ENCODE measurements at regions not wholly inside any gene's neighbourhood (a gene's known extent, or its start where the extent isn't known, plus 50 kb on each side); places are given as distances from the start of the nearest gene placed in this dataset.

- ChIA-PET CTCF (no interaction called here), POLR2A (interaction anchor here (0.5 kb wide), 1 partner anchor 140 kb away, joined by 4 read pairs; no protein-coding TSS in a partner anchor)
- no peak for TF ChIP-seq REST (IDR thresholded peaks at IDR 0.05; ENCODE audit: insufficient read depth in 1 of 2, low read depth in 2 of 2, low read length in 1 of 2)
- TF ChIP-seq POLR2AphosphoS5 (IDR thresholded peaks at IDR 0.05; ENCODE audit: low read depth, low read length), result no peak
- TF ChIP-seq TCF7L2 (IDR thresholded peaks at IDR 0.05; ENCODE audit: low read depth, low read length), result no peak
- no peak for TF ChIP-seq SIN3A (IDR thresholded peaks at IDR 0.05; ENCODE audit: borderline replicate concordance, insufficient read depth, low read depth, low read length)
- no peak; the same call in 1 of the 2 replicates for TF ChIP-seq CTCF (IDR thresholded peaks at IDR 0.05)
- no TSS peak for BruUV-seq (replicated peaks)
- Histone ChIP-seq H3K9me3 (ENCODE audit: control insufficient read depth, insufficient read depth, low read depth, low read length) (no peaks in the 10 kb centered on the region), H3K27me3 (ENCODE audit: control insufficient read depth, insufficient read depth, low read length) (no peaks in the 10 kb centered on the region), H3K27ac (ENCODE audit: low read length) (no peak overlapping the region), H3K4me3 (ENCODE audit: low read depth in 2 of 2, low read length in 2 of 2) (no peak overlapping the region), H3K4me1 (ENCODE audit: control insufficient read depth, insufficient read depth, low read length) (no peaks in the 10 kb centered on the region), H3K36me3 (ENCODE audit: control insufficient read depth, insufficient read depth, low read length) (no peaks in the 10 kb centered on the region)
- ATAC-seq, result no peak
- no peak for DNase-seq (ENCODE audit: low read depth, low spot score)
- intact Hi-C loops (cut with micrococcal nuclease; ENCODE audit: unreplicated experiment) (no loop called here), in situ Hi-C loops (cut with HindIII; ENCODE audit: low pct_unique_long_range_greater_than_20kb, low sequenced_read_pairs) (no loop called here)
These were observed 87.4 kb downstream of the RPRM start for GRCh38 chr2:153391131-153391530.

- no peaks in the 10 kb centered on the region for H3K27me3 ChIP-seq (ENCODE audit: control insufficient read depth, insufficient read depth, low read length)
- no peak for ATAC-seq
- TF ChIP-seq SIN3A (IDR thresholded peaks at IDR 0.05; ENCODE audit: borderline replicate concordance, insufficient read depth, low read depth, low read length) (no peak), TCF7L2 (IDR thresholded peaks at IDR 0.05; ENCODE audit: low read depth, low read length) (no peak), REST (IDR thresholded peaks at IDR 0.05; ENCODE audit: insufficient read depth in 1 of 2, low read depth in 2 of 2, low read length in 1 of 2) (no peak), POLR2AphosphoS5 (IDR thresholded peaks at IDR 0.05; ENCODE audit: low read depth, low read length) (no peak), CTCF (IDR thresholded peaks at IDR 0.05) (no peak)
- DNase-seq (ENCODE audit: low read depth, low spot score), result no peak
- H3K27ac ChIP-seq (ENCODE audit: low read length), result no peak overlapping the region
- no peaks in the 10 kb centered on the region; the same call in 1 of the 2 replicates for H3K9me3 ChIP-seq (ENCODE audit: control insufficient read depth, insufficient read depth, low read depth, low read length)
- in situ Hi-C loops (cut with HindIII; ENCODE audit: low pct_unique_long_range_greater_than_20kb, low sequenced_read_pairs) (no loop called here), intact Hi-C loops (cut with micrococcal nuclease; ENCODE audit: unreplicated experiment) (no loop called here)
- BruUV-seq (replicated peaks), result no TSS peak
- H3K4me1 ChIP-seq (ENCODE audit: control insufficient read depth, insufficient read depth, low read length), result no peaks in the 10 kb centered on the region
- no peak overlapping the region for H3K4me3 ChIP-seq (ENCODE audit: low read depth in 2 of 2, low read length in 2 of 2)
- H3K36me3 ChIP-seq (ENCODE audit: control insufficient read depth, insufficient read depth, low read length), result no peaks in the 10 kb centered on the region
- CTCF ChIA-PET, result no interaction called here
- POLR2A ChIA-PET, result no interaction called here
These were observed 90.3 kb downstream of the RPRM start for GRCh38 chr2:153388246-153388645.

Measured in Panc1 (cell line).